Neural cell (in vitro differentiated cells): ENCODE measurements at regions not wholly inside any gene's neighbourhood (a gene's known extent, or its start where the extent isn't known, plus 50 kb on each side); places are given as distances from the start of the nearest gene placed in this dataset.
A peak's percentile ranks its signal among the peaks of the same experiment; 100 is the strongest.

ENCODE experiments used
- H2AFZ ChIP-seq: fragments of 200-600, 300-800 bp; sonication (generic), shearing (Covaris generic); 2 replicates; pipeline ENCODE4 v1.6.0; 2014; ENCODE audit warnings: low read depth, mild to moderate bottlenecking, antibody characterized with exemption, low read length, moderate library complexity
- H3F3A ChIP-seq: fragments of 200-600 bp; shearing (Covaris generic); 2 replicates; pipeline ENCODE4 v1.6.1; 2016; ENCODE audit warnings: mild to moderate bottlenecking, moderate library complexity, mixed read lengths, antibody characterized with exemption, low read length; ENCODE audit not compliant: insufficient read depth, poor library complexity, severe bottlenecking
- H3K27ac ChIP-seq: fragments of 200-600, 300-800 bp; sonication (generic), shearing (Covaris generic); 2 replicates; pipeline ENCODE4 v1.5.1; 2014; ENCODE audit warnings: mild to moderate bottlenecking, low read length, moderate library complexity
- H3K27me3 ChIP-seq: fragments of 300-800, 200-600 bp; sonication (generic), shearing (Covaris generic); 2 replicates; pipeline ENCODE4 v1.6.0; 2014; ENCODE audit warnings: mild to moderate bottlenecking, low read depth, low read length, moderate library complexity; ENCODE audit not compliant: insufficient read depth
- H3K36me3 ChIP-seq: fragments of 300-800, 200-600 bp; sonication (generic), shearing (Covaris generic); 2 replicates; pipeline ENCODE4 v1.5.1; 2014; ENCODE audit warnings: mild to moderate bottlenecking, antibody characterized with exemption, low read length, moderate library complexity; ENCODE audit not compliant: insufficient read depth
- H3K4me2 ChIP-seq: fragments of 300-800, 200-600 bp; sonication (generic), shearing (Covaris generic); 2 replicates; pipeline ENCODE4 v1.6.0; 2014; ENCODE audit warnings: mild to moderate bottlenecking, low read length
- H3K4me3 ChIP-seq: fragments of 300-800, 200-600 bp; sonication (generic), shearing (Covaris generic); 2 replicates; pipeline ENCODE4 v1.5.1; 2014; ENCODE audit warnings: mild to moderate bottlenecking, low read length, moderate library complexity
- H3K79me2 ChIP-seq: fragments of 200-600 bp; shearing (Covaris generic); replicated peaks from 2 replicates; pipeline ENCODE4 v1.6.0; 2014; ENCODE audit warnings: mild to moderate bottlenecking, low read length, moderate library complexity; ENCODE audit not compliant: insufficient read depth
- H3K9ac ChIP-seq: fragments of 300-800, 200-600 bp; sonication (generic), shearing (Covaris generic); 2 replicates; pipeline ENCODE4 v1.6.1; 2016; ENCODE audit warnings: mild to moderate bottlenecking, low read length, mixed read lengths
- H3K9me2 ChIP-seq: fragments of 200-600 bp; shearing (Covaris generic); 2 replicates; pipeline ENCODE4 v1.6.1; 2016; ENCODE audit warnings: mild to moderate bottlenecking, low read length, mixed read lengths; ENCODE audit not compliant: insufficient read depth
- H3K9me3 ChIP-seq: fragments of 200-600, 300-800 bp; sonication (generic), shearing (Covaris generic); 2 replicates; pipeline ENCODE4 v1.6.1; 2016; ENCODE audit warnings: mild to moderate bottlenecking, mixed run types, low read length, moderate library complexity, mixed read lengths
- H4K20me1 ChIP-seq: fragments of 200-600 bp; shearing (Covaris generic); 2 replicates; pipeline ENCODE4 v1.6.1; 2016; ENCODE audit warnings: mild to moderate bottlenecking, mixed run types; ENCODE audit not compliant: insufficient read depth
- EP300 ChIP-seq: fragments of 450-650 bp; conservative IDR thresholded peaks from 2 replicates; pipeline ENCODE4 v1.6.1; 2014; ENCODE audit warnings: antibody characterized with exemption, mild to moderate bottlenecking, moderate library complexity; ENCODE audit not compliant: poor library complexity, severe bottlenecking
- EZH2 ChIP-seq: fragments of 200-600, 300-800 bp; shearing (Covaris generic), sonication (generic); IDR thresholded peaks from 2 replicates; pipeline ENCODE4 v1.6.1; 2014; ENCODE audit warnings: antibody characterized with exemption, low read length, borderline replicate concordance, mild to moderate bottlenecking; ENCODE audit not compliant: insufficient read depth, poor library complexity, severe bottlenecking
- MXI1 ChIP-seq: fragments of 450-650 bp; conservative IDR thresholded peaks from 2 replicates; pipeline ENCODE4 v1.6.1; 2014; ENCODE audit warnings: antibody characterized with exemption, mild to moderate bottlenecking; ENCODE audit not compliant: poor library complexity, severe bottlenecking
- POLR2AphosphoS5 ChIP-seq: IDR thresholded peaks from 2 replicates; pipeline ENCODE4 v1.6.1; 2012
- RAD21 ChIP-seq: fragments of 450-650 bp; conservative IDR thresholded peaks from 2 replicates; pipeline ENCODE4 v1.6.1; 2014; ENCODE audit warnings: antibody characterized with exemption, mild to moderate bottlenecking, moderate library complexity
- SMC3 ChIP-seq: fragments of 450-650 bp; conservative IDR thresholded peaks from 2 replicates; pipeline ENCODE4 v1.6.1; 2014; ENCODE audit warnings: antibody characterized with exemption, mild to moderate bottlenecking, moderate library complexity; ENCODE audit not compliant: poor library complexity
- TAF1 ChIP-seq: IDR thresholded peaks from 2 replicates; pipeline ENCODE4 v1.6.1; 2012; ENCODE audit warnings: low read depth
- TF ChIP-seq, protein P1 (sequence below): fragments of 450-650 bp; IDR thresholded peaks from 2 replicates; pipeline ENCODE4 v1.5.1; 2014; ENCODE audit warnings: antibody characterized with exemption, mild to moderate bottlenecking, moderate library complexity; ENCODE audit not compliant: poor library complexity, severe bottlenecking
- TF ChIP-seq, protein P2 (sequence below): IDR thresholded peaks from 2 replicates; pipeline ENCODE4 v1.6.1; 2012; ENCODE audit warnings: borderline replicate concordance

GRCh38 chr13:97660594-97661260, 226.8 kb downstream of the RAP2A start:
- H2AFZ ChIP-seq, result no peak overlapping the region
- H3K27me3 ChIP-seq, result no peaks in the 10 kb centered on the region
- no peak overlapping the region for H3K27ac ChIP-seq
- H3K9me2 ChIP-seq, result no peaks in the 10 kb centered on the region
- no peaks in the 10 kb centered on the region for H4K20me1 ChIP-seq
- no peak overlapping the region for H3K4me2 ChIP-seq
- H3K9me3 ChIP-seq, result no peaks in the 10 kb centered on the region
- no peaks in the 10 kb centered on the region for H3K36me3 ChIP-seq
- H3F3A ChIP-seq, result no peaks in the 10 kb centered on the region
- no peak overlapping the region for H3K9ac ChIP-seq
- no peak overlapping the region for H3K4me3 ChIP-seq
- no peaks in the 10 kb centered on the region for H3K79me2 ChIP-seq
- TF ChIP-seq, protein P1, sequence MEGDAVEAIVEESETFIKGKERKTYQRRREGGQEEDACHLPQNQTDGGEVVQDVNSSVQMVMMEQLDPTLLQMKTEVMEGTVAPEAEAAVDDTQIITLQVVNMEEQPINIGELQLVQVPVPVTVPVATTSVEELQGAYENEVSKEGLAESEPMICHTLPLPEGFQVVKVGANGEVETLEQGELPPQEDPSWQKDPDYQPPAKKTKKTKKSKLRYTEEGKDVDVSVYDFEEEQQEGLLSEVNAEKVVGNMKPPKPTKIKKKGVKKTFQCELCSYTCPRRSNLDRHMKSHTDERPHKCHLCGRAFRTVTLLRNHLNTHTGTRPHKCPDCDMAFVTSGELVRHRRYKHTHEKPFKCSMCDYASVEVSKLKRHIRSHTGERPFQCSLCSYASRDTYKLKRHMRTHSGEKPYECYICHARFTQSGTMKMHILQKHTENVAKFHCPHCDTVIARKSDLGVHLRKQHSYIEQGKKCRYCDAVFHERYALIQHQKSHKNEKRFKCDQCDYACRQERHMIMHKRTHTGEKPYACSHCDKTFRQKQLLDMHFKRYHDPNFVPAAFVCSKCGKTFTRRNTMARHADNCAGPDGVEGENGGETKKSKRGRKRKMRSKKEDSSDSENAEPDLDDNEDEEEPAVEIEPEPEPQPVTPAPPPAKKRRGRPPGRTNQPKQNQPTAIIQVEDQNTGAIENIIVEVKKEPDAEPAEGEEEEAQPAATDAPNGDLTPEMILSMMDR, result no peak
- TF ChIP-seq MXI1 (no peak), TAF1 (no peak), SMC3 (no peak), POLR2AphosphoS5 (no peak), RAD21 (no peak), EZH2 (no peak), EP300 (no peak)
- TF ChIP-seq, protein P2, sequence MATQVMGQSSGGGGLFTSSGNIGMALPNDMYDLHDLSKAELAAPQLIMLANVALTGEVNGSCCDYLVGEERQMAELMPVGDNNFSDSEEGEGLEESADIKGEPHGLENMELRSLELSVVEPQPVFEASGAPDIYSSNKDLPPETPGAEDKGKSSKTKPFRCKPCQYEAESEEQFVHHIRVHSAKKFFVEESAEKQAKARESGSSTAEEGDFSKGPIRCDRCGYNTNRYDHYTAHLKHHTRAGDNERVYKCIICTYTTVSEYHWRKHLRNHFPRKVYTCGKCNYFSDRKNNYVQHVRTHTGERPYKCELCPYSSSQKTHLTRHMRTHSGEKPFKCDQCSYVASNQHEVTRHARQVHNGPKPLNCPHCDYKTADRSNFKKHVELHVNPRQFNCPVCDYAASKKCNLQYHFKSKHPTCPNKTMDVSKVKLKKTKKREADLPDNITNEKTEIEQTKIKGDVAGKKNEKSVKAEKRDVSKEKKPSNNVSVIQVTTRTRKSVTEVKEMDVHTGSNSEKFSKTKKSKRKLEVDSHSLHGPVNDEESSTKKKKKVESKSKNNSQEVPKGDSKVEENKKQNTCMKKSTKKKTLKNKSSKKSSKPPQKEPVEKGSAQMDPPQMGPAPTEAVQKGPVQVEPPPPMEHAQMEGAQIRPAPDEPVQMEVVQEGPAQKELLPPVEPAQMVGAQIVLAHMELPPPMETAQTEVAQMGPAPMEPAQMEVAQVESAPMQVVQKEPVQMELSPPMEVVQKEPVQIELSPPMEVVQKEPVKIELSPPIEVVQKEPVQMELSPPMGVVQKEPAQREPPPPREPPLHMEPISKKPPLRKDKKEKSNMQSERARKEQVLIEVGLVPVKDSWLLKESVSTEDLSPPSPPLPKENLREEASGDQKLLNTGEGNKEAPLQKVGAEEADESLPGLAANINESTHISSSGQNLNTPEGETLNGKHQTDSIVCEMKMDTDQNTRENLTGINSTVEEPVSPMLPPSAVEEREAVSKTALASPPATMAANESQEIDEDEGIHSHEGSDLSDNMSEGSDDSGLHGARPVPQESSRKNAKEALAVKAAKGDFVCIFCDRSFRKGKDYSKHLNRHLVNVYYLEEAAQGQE, result no peak

DNA sequence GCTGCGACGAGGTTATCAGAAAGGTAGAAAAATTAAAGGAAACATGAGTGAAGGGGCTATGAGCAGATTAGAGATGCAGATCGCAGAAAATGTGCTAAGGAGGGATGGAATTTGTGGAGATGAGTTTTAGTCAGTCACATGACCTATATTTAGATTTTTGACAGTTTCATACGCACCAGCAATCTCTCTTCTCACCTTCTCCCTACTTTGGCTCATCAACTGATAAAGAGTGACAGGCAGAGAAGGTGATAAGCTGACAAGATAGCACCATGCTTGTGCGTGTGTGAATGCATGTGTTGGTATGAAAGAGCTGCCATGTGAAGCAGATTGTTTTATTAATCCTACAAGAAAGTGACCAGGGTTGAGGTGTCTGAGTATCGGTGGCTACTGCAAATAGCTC, 252.6 kb downstream of the RAP2A start:
- Histone ChIP-seq H3K27me3 (no peaks in the 10 kb centered on the region), H3F3A (no peaks in the 10 kb centered on the region), H3K9me2 (no peaks in the 10 kb centered on the region), H2AFZ (no peak overlapping the region), H3K4me2 (no peak overlapping the region), H3K27ac (no peak overlapping the region), H3K4me3 (no peak overlapping the region), H4K20me1 (no peaks in the 10 kb centered on the region), H3K36me3 (no peaks in the 10 kb centered on the region), H3K9ac (no peak overlapping the region), H3K79me2 (no peaks in the 10 kb centered on the region), H3K9me3 (no peaks in the 10 kb centered on the region)
- peak; percentile 30 for TF ChIP-seq POLR2AphosphoS5
- TF ChIP-seq SMC3, result no peak
- TF ChIP-seq EZH2, result no peak
- no peak for TF ChIP-seq RAD21
- peak; percentile 41 for TF ChIP-seq EP300
- TF ChIP-seq, protein P1, result no peak
- TF ChIP-seq, protein P2, result no peak
- TF ChIP-seq TAF1, result no peak
- no peak for TF ChIP-seq MXI1
